ENCODE measurements at regions not wholly inside any gene's neighbourhood (a gene's known extent, or its start where the extent isn't known, plus 50 kb on each side); places are given as distances from the start of the nearest gene placed in this dataset.

DNA sequence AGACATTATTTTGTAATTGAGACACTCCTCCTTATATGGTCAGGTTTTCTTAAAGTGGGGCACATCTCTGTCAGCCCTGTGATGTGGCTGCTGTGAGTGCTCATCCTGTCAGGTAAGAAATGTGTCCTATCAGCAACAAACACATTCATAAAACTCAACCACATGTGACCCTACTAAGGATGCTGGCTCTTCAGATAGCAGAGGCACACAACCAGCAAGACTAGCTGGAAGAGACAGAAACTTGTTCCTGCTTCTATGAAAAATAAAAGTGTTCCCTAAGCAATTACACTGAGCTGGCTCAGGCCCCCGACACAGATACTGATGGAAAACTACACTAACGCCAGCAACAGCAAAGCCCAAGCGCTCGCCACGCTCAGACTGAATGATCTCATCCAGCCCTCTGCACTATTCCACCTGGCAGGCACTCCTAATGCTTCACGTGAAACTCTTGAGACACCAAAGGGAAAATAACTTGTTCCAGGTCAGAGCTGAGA lies 49.8 kb upstream of the CYP2D6 start:
- peak; percentile 64 for DNase-seq (ENCODE audit: low spot score)

Data from mucosa of gallbladder (tissue), 1 donor.